ENCODE measurements at regions not wholly inside any gene's neighbourhood (a gene's known extent, or its start where the extent isn't known, plus 50 kb on each side); places are given as distances from the start of the nearest gene placed in this dataset.
"Not testable (repeated sequence)": the region's sequence is repeated elsewhere in the genome, so short reads cannot be mapped to it uniquely, and the experiment has no call there.

DNA sequence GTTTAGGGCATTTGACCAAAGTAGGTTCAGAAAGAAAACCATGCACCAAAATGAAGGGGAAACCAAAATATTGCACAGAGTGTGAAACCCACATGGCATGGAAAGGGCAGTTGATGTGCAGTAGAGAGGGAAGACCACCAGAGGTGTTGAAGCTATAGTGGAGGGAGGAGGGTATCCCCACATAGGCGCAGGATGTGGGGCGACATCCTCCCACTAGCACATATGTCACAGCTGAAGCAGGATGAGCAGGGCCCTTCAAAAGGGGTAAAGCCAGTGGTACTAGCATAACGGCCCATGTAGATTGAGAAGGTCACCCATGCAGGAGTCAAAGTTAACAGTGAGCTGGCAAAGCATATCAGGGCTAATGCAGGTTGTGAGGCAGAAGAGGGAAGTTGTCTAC is 563.5 kb downstream of the RPIA start:
- not testable (repeated sequence) for H3K56ac ChIP-seq (ENCODE audit: low read length); H3K36me3 ChIP-seq (ENCODE audit: control insufficient read depth, insufficient read depth, low read length); H3K27ac ChIP-seq (ENCODE audit: low read depth, low read length); H4K5ac ChIP-seq (ENCODE audit: low read length); H3K79me1 ChIP-seq (ENCODE audit: low read length); H3K18ac ChIP-seq (ENCODE audit: low read length); H3K4ac ChIP-seq (ENCODE audit: low read depth, low read length); H2BK5ac ChIP-seq (ENCODE audit: low read length); H3K23ac ChIP-seq (ENCODE audit: low read length); H3K4me1 ChIP-seq (ENCODE audit: control insufficient read depth, low read depth, low read length); DNase-seq; H3K9ac ChIP-seq (ENCODE audit: low read length); H2BK120ac ChIP-seq (ENCODE audit: low read depth, low read length); H4K8ac ChIP-seq (ENCODE audit: low read depth, low read length); H3K4me3 ChIP-seq (ENCODE audit: low read length); H2AK5ac ChIP-seq (ENCODE audit: low read length); H3K27me3 ChIP-seq (ENCODE audit: insufficient read depth, low read length, poor library complexity); H3K79me2 ChIP-seq (ENCODE audit: control insufficient read depth, insufficient read depth, low read length); H2BK15ac ChIP-seq (replicated peaks; ENCODE audit: low read depth); H3K4me2 ChIP-seq (ENCODE audit: low read length)
- WGBS (ENCODE audit: extremely low coverage, insufficient coverage, low lambda C conversion rate), result no CpG with 5 or more reads among the region's 3 CpGs

DNA sequence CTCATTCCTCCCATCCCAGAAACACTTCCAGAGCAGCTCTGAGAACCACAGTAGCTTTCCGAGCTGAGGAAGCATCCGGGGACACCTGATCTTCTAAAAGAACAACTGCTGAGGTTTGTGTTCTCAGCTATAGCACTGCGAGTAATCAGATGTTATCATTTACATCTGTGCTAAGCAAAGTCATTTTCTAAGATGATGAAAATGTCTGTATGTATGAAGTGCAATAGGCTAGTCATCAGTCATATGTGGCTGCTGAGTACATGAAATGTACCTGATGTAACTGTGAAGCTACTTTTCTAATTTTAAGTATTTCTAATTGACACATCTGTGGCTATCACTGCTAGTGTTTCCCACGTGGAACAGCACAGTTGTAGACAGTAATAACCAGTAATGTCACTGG is 582.0 kb downstream of the RPIA start:
- H3K27me3 ChIP-seq (ENCODE audit: insufficient read depth, low read length, poor library complexity); H3K23ac ChIP-seq (ENCODE audit: low read length); H3K9ac ChIP-seq (ENCODE audit: low read length); H2BK15ac ChIP-seq (replicated peaks; ENCODE audit: low read depth); H3K36me3 ChIP-seq (ENCODE audit: control insufficient read depth, insufficient read depth, low read length); H3K4me1 ChIP-seq (ENCODE audit: control insufficient read depth, low read depth, low read length); H2AK5ac ChIP-seq (ENCODE audit: low read length); H3K56ac ChIP-seq (ENCODE audit: low read length); H2BK120ac ChIP-seq (ENCODE audit: low read depth, low read length); H3K4me2 ChIP-seq (ENCODE audit: low read length); H3K4me3 ChIP-seq (ENCODE audit: low read length); H3K4ac ChIP-seq (ENCODE audit: low read depth, low read length); H4K5ac ChIP-seq (ENCODE audit: low read length); DNase-seq; H3K27ac ChIP-seq (ENCODE audit: low read depth, low read length); H2BK5ac ChIP-seq (ENCODE audit: low read length); H4K8ac ChIP-seq (ENCODE audit: low read depth, low read length); H3K79me2 ChIP-seq (ENCODE audit: control insufficient read depth, insufficient read depth, low read length); H3K79me1 ChIP-seq (ENCODE audit: low read length); H3K18ac ChIP-seq (ENCODE audit: low read length): not testable (repeated sequence)
- no CpG with 5 or more reads among the region's 4 CpGs for WGBS (ENCODE audit: extremely low coverage, insufficient coverage, low lambda C conversion rate)

DNA sequence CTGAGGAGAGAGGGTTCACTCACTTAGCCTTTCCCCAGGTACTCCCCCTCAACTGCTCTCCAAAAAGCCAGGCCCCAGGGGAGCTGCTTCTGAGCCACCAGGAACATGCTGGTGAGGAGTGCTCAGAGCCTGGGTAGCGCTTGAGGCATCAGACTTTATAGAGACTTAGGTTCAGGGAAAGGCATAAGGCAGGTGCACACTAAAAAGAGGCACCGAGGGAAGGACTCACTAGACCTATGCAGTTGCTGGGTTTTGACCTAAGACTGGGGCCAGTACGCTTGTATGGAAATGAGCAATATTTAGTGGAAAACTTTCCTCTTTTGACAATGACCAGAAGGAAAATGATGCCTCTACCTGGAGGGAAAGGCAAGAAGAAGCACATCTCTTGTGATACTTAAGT is 589.1 kb downstream of the RPIA start:
- not testable (repeated sequence) for H3K79me1 ChIP-seq (ENCODE audit: low read length); H3K4me2 ChIP-seq (ENCODE audit: low read length); H3K4me3 ChIP-seq (ENCODE audit: low read length); H3K4me1 ChIP-seq (ENCODE audit: control insufficient read depth, low read depth, low read length); H3K36me3 ChIP-seq (ENCODE audit: control insufficient read depth, insufficient read depth, low read length); H3K27ac ChIP-seq (ENCODE audit: low read depth, low read length); H3K9ac ChIP-seq (ENCODE audit: low read length); H2BK15ac ChIP-seq (replicated peaks; ENCODE audit: low read depth); H3K18ac ChIP-seq (ENCODE audit: low read length); H3K27me3 ChIP-seq (ENCODE audit: insufficient read depth, low read length, poor library complexity); DNase-seq; H2AK5ac ChIP-seq (ENCODE audit: low read length); H4K5ac ChIP-seq (ENCODE audit: low read length); H4K8ac ChIP-seq (ENCODE audit: low read depth, low read length); H3K23ac ChIP-seq (ENCODE audit: low read length); H3K56ac ChIP-seq (ENCODE audit: low read length); H3K79me2 ChIP-seq (ENCODE audit: control insufficient read depth, insufficient read depth, low read length); H2BK120ac ChIP-seq (ENCODE audit: low read depth, low read length); H2BK5ac ChIP-seq (ENCODE audit: low read length); H3K4ac ChIP-seq (ENCODE audit: low read depth, low read length)
- no CpG with 5 or more reads among the region's 3 CpGs for WGBS (ENCODE audit: extremely low coverage, insufficient coverage, low lambda C conversion rate)

DNA sequence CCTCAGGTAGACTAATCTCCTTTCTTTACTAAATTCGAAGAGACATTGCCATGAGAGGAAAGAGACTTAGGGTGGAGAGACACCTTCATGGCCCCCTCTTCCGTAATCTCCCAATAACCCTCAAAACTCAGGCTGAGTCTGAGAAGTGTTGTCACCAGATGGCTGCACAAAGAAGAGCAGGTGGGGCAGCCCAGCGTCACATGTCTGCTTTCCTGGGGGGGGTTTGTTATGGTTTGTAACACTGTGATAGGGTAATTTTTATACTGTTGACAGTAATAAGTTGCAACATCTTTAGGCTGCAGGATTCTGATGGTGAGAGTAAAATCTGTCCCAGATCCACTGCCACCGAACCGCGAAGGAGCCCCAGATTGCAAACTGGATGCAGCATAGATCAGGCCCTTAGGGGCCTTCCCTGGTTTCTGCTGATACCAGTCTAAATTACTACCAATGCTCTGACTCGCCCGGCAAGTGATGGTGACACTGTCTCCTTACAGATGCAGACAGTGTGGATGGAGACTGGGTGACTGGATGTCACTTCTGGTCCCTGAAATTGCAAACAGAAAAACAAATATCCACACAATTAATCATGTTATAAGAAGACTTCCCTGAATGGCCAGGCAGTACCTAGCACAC is 595.1 kb downstream of the RPIA start:
- not testable (repeated sequence) for H2AK5ac ChIP-seq (ENCODE audit: low read length); H2BK5ac ChIP-seq (ENCODE audit: low read length); DNase-seq; H4K8ac ChIP-seq (ENCODE audit: low read depth, low read length); H3K56ac ChIP-seq (ENCODE audit: low read length); H2BK120ac ChIP-seq (ENCODE audit: low read depth, low read length); H3K79me1 ChIP-seq (ENCODE audit: low read length); H2BK15ac ChIP-seq (replicated peaks; ENCODE audit: low read depth); H3K36me3 ChIP-seq (ENCODE audit: control insufficient read depth, insufficient read depth, low read length); H3K27ac ChIP-seq (ENCODE audit: low read depth, low read length); H4K5ac ChIP-seq (ENCODE audit: low read length); H3K4me1 ChIP-seq (ENCODE audit: control insufficient read depth, low read depth, low read length); H3K4me3 ChIP-seq (ENCODE audit: low read length); H3K4ac ChIP-seq (ENCODE audit: low read depth, low read length); H3K79me2 ChIP-seq (ENCODE audit: control insufficient read depth, insufficient read depth, low read length); H3K4me2 ChIP-seq (ENCODE audit: low read length); H3K9ac ChIP-seq (ENCODE audit: low read length); H3K27me3 ChIP-seq (ENCODE audit: insufficient read depth, low read length, poor library complexity); H3K18ac ChIP-seq (ENCODE audit: low read length); H3K23ac ChIP-seq (ENCODE audit: low read length)
- no CpG with 5 or more reads among the region's 8 CpGs for WGBS (ENCODE audit: extremely low coverage, insufficient coverage, low lambda C conversion rate)

DNA sequence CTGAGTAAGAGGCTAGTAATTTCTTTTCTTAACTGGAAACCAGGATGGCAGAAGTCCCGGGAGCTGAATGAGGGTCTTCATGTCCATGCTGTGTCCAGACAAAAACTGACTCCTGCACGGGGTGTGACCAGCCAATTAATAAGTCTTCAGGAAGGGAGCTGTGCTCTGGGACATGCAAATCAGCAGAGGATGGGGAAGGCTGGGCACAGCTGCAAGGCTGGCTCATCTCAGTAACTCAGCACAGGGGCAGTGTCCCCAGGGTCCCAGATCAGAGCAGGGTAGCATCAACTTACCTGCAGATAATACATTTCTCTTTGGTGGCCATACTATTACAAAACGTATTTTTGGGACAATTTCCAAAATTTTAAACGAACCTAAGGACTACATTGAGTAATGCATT is 595.6 kb downstream of the RPIA start:
- not testable (repeated sequence) for H2BK5ac ChIP-seq (ENCODE audit: low read length); H3K79me1 ChIP-seq (ENCODE audit: low read length); H3K79me2 ChIP-seq (ENCODE audit: control insufficient read depth, insufficient read depth, low read length); H2BK120ac ChIP-seq (ENCODE audit: low read depth, low read length); H4K8ac ChIP-seq (ENCODE audit: low read depth, low read length); DNase-seq; H3K23ac ChIP-seq (ENCODE audit: low read length); H3K36me3 ChIP-seq (ENCODE audit: control insufficient read depth, insufficient read depth, low read length); H3K4me2 ChIP-seq (ENCODE audit: low read length); H3K27ac ChIP-seq (ENCODE audit: low read depth, low read length); H3K9ac ChIP-seq (ENCODE audit: low read length); H3K18ac ChIP-seq (ENCODE audit: low read length); H2AK5ac ChIP-seq (ENCODE audit: low read length); H3K4me3 ChIP-seq (ENCODE audit: low read length); H3K27me3 ChIP-seq (ENCODE audit: insufficient read depth, low read length, poor library complexity); H3K56ac ChIP-seq (ENCODE audit: low read length); H3K4ac ChIP-seq (ENCODE audit: low read depth, low read length); H4K5ac ChIP-seq (ENCODE audit: low read length); H2BK15ac ChIP-seq (replicated peaks; ENCODE audit: low read depth); H3K4me1 ChIP-seq (ENCODE audit: control insufficient read depth, low read depth, low read length)
- WGBS (ENCODE audit: extremely low coverage, insufficient coverage, low lambda C conversion rate), result no CpG with 5 or more reads among the region's 4 CpGs

DNA sequence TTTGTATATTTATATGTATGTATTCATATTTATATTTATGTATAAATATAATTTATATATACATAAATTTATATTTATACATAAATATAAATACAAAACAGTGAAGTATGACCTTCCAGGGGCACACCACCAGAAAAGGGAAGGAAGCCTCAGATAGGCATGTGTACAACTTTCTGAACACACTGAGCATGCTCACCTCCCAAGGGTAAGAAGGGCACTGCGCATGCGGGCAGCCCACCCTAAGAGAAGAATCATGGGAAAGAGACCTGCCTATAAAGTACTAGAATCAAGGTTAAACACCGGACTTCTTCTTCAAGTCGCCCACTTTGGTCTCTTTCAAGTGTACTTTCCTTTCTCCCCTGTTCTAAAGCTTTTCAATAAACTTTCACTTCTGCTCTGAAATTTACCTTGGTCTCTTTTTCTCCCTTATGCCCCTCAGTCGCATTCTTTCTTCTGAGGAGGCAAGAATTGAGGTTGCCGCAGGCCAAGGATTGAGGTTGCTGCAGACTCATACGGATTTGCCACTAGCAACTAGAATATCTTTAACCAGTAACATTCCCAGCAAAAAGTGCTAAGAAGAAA is 600.3 kb downstream of the RPIA start:
- H3K4me2 ChIP-seq (ENCODE audit: low read length); H3K36me3 ChIP-seq (ENCODE audit: control insufficient read depth, insufficient read depth, low read length); H3K27ac ChIP-seq (ENCODE audit: low read depth, low read length); H4K8ac ChIP-seq (ENCODE audit: low read depth, low read length); H2AK5ac ChIP-seq (ENCODE audit: low read length); H2BK120ac ChIP-seq (ENCODE audit: low read depth, low read length); H3K4ac ChIP-seq (ENCODE audit: low read depth, low read length); H3K18ac ChIP-seq (ENCODE audit: low read length); H2BK15ac ChIP-seq (replicated peaks; ENCODE audit: low read depth); H3K4me1 ChIP-seq (ENCODE audit: control insufficient read depth, low read depth, low read length); H3K79me2 ChIP-seq (ENCODE audit: control insufficient read depth, insufficient read depth, low read length); H3K79me1 ChIP-seq (ENCODE audit: low read length); H3K56ac ChIP-seq (ENCODE audit: low read length); H3K4me3 ChIP-seq (ENCODE audit: low read length); H3K23ac ChIP-seq (ENCODE audit: low read length); H3K27me3 ChIP-seq (ENCODE audit: insufficient read depth, low read length, poor library complexity); H2BK5ac ChIP-seq (ENCODE audit: low read length); DNase-seq; H4K5ac ChIP-seq (ENCODE audit: low read length); H3K9ac ChIP-seq (ENCODE audit: low read length): not testable (repeated sequence)
- WGBS (ENCODE audit: extremely low coverage, insufficient coverage, low lambda C conversion rate), result no CpG with 5 or more reads among the region's 7 CpGs

Data from mesendoderm (in vitro differentiated cells).